ENCODE measurements at regions not wholly inside any gene's neighbourhood (a gene's known extent, or its start where the extent isn't known, plus 50 kb on each side); places are given as distances from the start of the nearest gene placed in this dataset.

GRCh38 chr3:126263539-126263938, 83.2 kb upstream of the ALDH1L1 start:
- no peak overlapping the region for H3K27ac ChIP-seq (ENCODE audit: insufficient read depth, low read length)
- H3K4me3 ChIP-seq (ENCODE audit: insufficient read depth, low read depth, low read length), result no peak overlapping the region
- no peak overlapping the region for H3K56ac ChIP-seq (ENCODE audit: extremely low read depth, insufficient read depth, low read length)
- WGBS, 2 experiments (ENCODE audit: extremely low coverage in 2 of 2, insufficient read length in 1 of 2), result 98% methylated on average over 7 of the region's 9 CpGs; no CpG with 5 or more reads in 1 of the 2 experiments
- dilution Hi-C loops (cut with HindIII; ENCODE audit: low sequenced_read_pairs, unreplicated experiment) (no loop called here), intact Hi-C loops (cut with micrococcal nuclease) (no loop called here), in situ Hi-C loops (cut with MboI; ENCODE audit: low sequenced_read_pairs) (no loop called here)
- no peak overlapping the region for H3K9ac ChIP-seq (ENCODE audit: low read depth, low read length)
- H3K27me3 ChIP-seq (ENCODE audit: control insufficient read depth, insufficient read depth, low read length), result no peaks in the 10 kb centered on the region
- H3K14ac ChIP-seq (replicated peaks; ENCODE audit: low read depth, low read length), result no peak overlapping the region
- BruUV-seq (replicated peaks), result no TSS peak
- H2AK9ac ChIP-seq (replicated peaks; ENCODE audit: low read depth, low read length, poor library complexity), result no peak overlapping the region
- ChIA-PET POLR2A (ENCODE audit: unreplicated experiment) (no interaction called here), CTCF (no interaction called here)
- TF ChIP-seq ELK1 (IDR thresholded peaks at IDR 0.05; ENCODE audit: borderline replicate concordance, low read depth, low read length) (no peak), POLR2A (IDR thresholded peaks at IDR 0.05; ENCODE audit: low read depth, low read length) (no peak)
- DNase-seq (no peak), ATAC-seq (ENCODE audit: low read depth) (no peak)
- no peak overlapping the region for H2AFZ ChIP-seq (replicated peaks; ENCODE audit: low read length, poor library complexity)
- H4K20me1 ChIP-seq (ENCODE audit: insufficient read depth, low read length), result no peaks in the 10 kb centered on the region
- H2BK15ac ChIP-seq (ENCODE audit: low read depth, low read length), result no peak overlapping the region
- peaks cover 4% of the 10 kb centered on the region for H3K9me3 ChIP-seq (ENCODE audit: control insufficient read depth, insufficient read depth, low read length)
- H4K5ac ChIP-seq (ENCODE audit: low read depth, low read length), result no peak overlapping the region
- H3K18ac ChIP-seq (ENCODE audit: low read depth, low read length), result no peak overlapping the region
- H4K8ac ChIP-seq (ENCODE audit: low read depth in 2 of 2, low read length in 2 of 2), result no peak overlapping the region
- peaks cover 14% of the 10 kb centered on the region for H3K4me1 ChIP-seq (ENCODE audit: control insufficient read depth, insufficient read depth, low read length)
- H2BK20ac ChIP-seq (ENCODE audit: low read depth, low read length), result no peak overlapping the region
- no peak overlapping the region for H3K4me2 ChIP-seq (ENCODE audit: low read depth, low read length)
- H3K23ac ChIP-seq (ENCODE audit: low read depth, low read length), result no peak overlapping the region
- H3K36me3 ChIP-seq (ENCODE audit: control insufficient read depth, insufficient read depth, low read length), result no peaks in the 10 kb centered on the region
- H3K4ac ChIP-seq (ENCODE audit: low read depth, low read length), result no peak overlapping the region
- no peak overlapping the region for H2BK120ac ChIP-seq (ENCODE audit: low read depth, low read length)
- no peak overlapping the region for H2AK5ac ChIP-seq (ENCODE audit: low read depth, low read length)
- H2BK5ac ChIP-seq (ENCODE audit: low read depth, low read length, poor library complexity, severe bottlenecking), result no peak overlapping the region
- H4K91ac ChIP-seq (ENCODE audit: insufficient read depth, low read depth, low read length), result no peak overlapping the region; the same call in 1 of the 2 replicates
- peaks cover 15% of the 10 kb centered on the region for H3K9me1 ChIP-seq (ENCODE audit: insufficient read depth, low read length)
- H3K79me1 ChIP-seq (ENCODE audit: low read depth in 1 of 2, low read length in 2 of 2), result no peaks in the 10 kb centered on the region

Measured in IMR-90 (cell line).